Mesendoderm (in vitro differentiated cells): ENCODE measurements at regions not wholly inside any gene's neighbourhood (a gene's known extent, or its start where the extent isn't known, plus 50 kb on each side); places are given as distances from the start of the nearest gene placed in this dataset.

Experiments used
- DNase-seq: peaks from one replicate; pipeline ENCODE4 v3.0.0; 2013
- H2AK5ac ChIP-seq: 2 replicates; pipeline ENCODE4 v1.6.1; 2013; ENCODE audit warnings: low read length, inconsistent platforms
- H2BK120ac ChIP-seq: 2 replicates; pipeline ENCODE4 v1.6.1; 2013; ENCODE audit warnings: low read depth, mild to moderate bottlenecking, low read length, moderate library complexity, mixed read lengths
- H2BK15ac ChIP-seq: replicated peaks from 2 replicates; pipeline ENCODE4 v1.6.1; 2013; ENCODE audit warnings: low read depth, mild to moderate bottlenecking, moderate library complexity
- H2BK5ac ChIP-seq: 2 replicates; pipeline ENCODE4 v1.6.1; 2013; ENCODE audit warnings: low read length, inconsistent platforms
- H3K18ac ChIP-seq: 2 replicates; pipeline ENCODE4 v1.6.1; 2013; ENCODE audit warnings: mild to moderate bottlenecking, low read length, mixed read lengths
- H3K23ac ChIP-seq: one replicate; pipeline ENCODE4 v1.6.1; 2013; ENCODE audit warnings: low read length
- H3K27ac ChIP-seq: 2 replicates; pipeline ENCODE4 v1.5.1; 2013; ENCODE audit warnings: low read depth, mild to moderate bottlenecking, inconsistent platforms, low read length, moderate library complexity
- H3K27me3 ChIP-seq: 2 replicates; pipeline ENCODE4 v1.6.1; 2013; ENCODE audit warnings: low read length, control low read depth, mild to moderate bottlenecking, inconsistent platforms; ENCODE audit not compliant: insufficient read depth, poor library complexity
- H3K36me3 ChIP-seq: 2 replicates; pipeline ENCODE4 v1.6.1; 2013; ENCODE audit warnings: low read length, inconsistent platforms; ENCODE audit not compliant: control insufficient read depth, insufficient read depth
- H3K4ac ChIP-seq: one replicate; pipeline ENCODE4 v1.6.1; 2013; ENCODE audit warnings: low read depth, mild to moderate bottlenecking, low read length, moderate library complexity
- H3K4me1 ChIP-seq: 2 replicates; pipeline ENCODE4 v1.6.1; 2013; ENCODE audit warnings: low read depth, low read length, inconsistent platforms; ENCODE audit not compliant: control insufficient read depth
- H3K4me2 ChIP-seq: 2 replicates; pipeline ENCODE4 v1.6.1; 2013; ENCODE audit warnings: low read length
- H3K4me3 ChIP-seq: 2 replicates; pipeline ENCODE4 v1.5.1; 2013; ENCODE audit warnings: mild to moderate bottlenecking, low read length
- H3K56ac ChIP-seq: one replicate; pipeline ENCODE4 v1.6.1; 2013; ENCODE audit warnings: low read length
- H3K79me1 ChIP-seq: 2 replicates; pipeline ENCODE4 v1.6.1; 2013; ENCODE audit warnings: low read length, inconsistent platforms
- H3K79me2 ChIP-seq: 2 replicates; pipeline ENCODE4 v1.6.1; 2013; ENCODE audit warnings: mild to moderate bottlenecking, low read length; ENCODE audit not compliant: control insufficient read depth, insufficient read depth
- H3K9ac ChIP-seq: 2 replicates; pipeline ENCODE4 v1.6.1; 2013; ENCODE audit warnings: low read length, inconsistent platforms
- H4K5ac ChIP-seq: one replicate; pipeline ENCODE4 v1.6.1; 2013; ENCODE audit warnings: low read length
- H4K8ac ChIP-seq: one replicate; pipeline ENCODE4 v1.6.1; 2013; ENCODE audit warnings: low read depth, mild to moderate bottlenecking, control low read depth, low read length, moderate library complexity
- WGBS: extraction: QIAGEN DNeasy Blood & Tissue Kit; methylation state at CpG from one replicate; pipeline ENCODE4 v1.1.7; 2013; ENCODE audit warnings: low lambda C conversion rate, missing lambda C conversion rate; ENCODE audit not compliant: insufficient coverage; ENCODE audit errors: extremely low coverage; 5-methylcytosine and 5-hydroxymethylcytosine counted together

- H3K79me1 ChIP-seq: no peaks in the 10 kb centered on the region
- H3K27me3 ChIP-seq: no peaks in the 10 kb centered on the region
- H3K23ac ChIP-seq: no peak overlapping the region
- H3K79me2 ChIP-seq: no peaks in the 10 kb centered on the region
- H3K56ac ChIP-seq: no peak overlapping the region
- no peaks in the 10 kb centered on the region for H3K4me1 ChIP-seq
- H2BK15ac ChIP-seq: no peak overlapping the region
- no peak overlapping the region for H3K18ac ChIP-seq
- no peak overlapping the region for H2AK5ac ChIP-seq
- no peak overlapping the region for H4K5ac ChIP-seq
- DNase-seq: no peak
- H3K4me2 ChIP-seq: no peak overlapping the region
- no peak overlapping the region for H3K9ac ChIP-seq
- H3K36me3 ChIP-seq: no peaks in the 10 kb centered on the region
- no CpG with 5 or more reads among the region's 1 CpG for WGBS
- no peak overlapping the region for H2BK120ac ChIP-seq
- H3K4ac ChIP-seq: no peak overlapping the region
- no peak overlapping the region for H3K27ac ChIP-seq
- no peak overlapping the region for H3K4me3 ChIP-seq
- H2BK5ac ChIP-seq: no peak overlapping the region
- no peak overlapping the region for H4K8ac ChIP-seq
Measured at GRCh38 chr5:98581112-98581997, 192.1 kb upstream of the RGMB start.

DNA sequence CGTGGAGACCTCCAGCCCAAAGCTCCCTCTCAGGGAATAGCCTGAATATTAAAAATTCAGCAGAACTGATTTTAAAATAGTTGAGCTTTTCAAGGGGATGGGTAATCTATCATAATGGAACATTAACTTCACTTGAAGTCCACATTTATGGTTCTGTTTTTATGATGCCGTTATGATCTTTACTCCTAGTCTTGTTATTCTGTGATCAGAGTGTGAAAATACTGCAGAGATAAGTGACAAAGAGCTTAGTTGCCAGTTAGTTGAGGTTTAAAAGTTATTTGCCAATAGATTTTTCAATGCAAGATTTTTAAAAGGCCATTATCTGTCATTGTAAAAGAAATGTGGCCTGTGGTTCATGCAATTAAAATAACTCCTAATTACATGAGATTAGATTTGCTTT, 189.9 kb upstream of the RGMB start:
- H3K79me2 ChIP-seq: no peaks in the 10 kb centered on the region
- H3K23ac ChIP-seq: no peak overlapping the region
- H2BK120ac ChIP-seq: no peak overlapping the region
- no peak overlapping the region for H3K18ac ChIP-seq
- no peak overlapping the region for H4K8ac ChIP-seq
- no peak overlapping the region for H3K4me2 ChIP-seq
- no peak overlapping the region for H4K5ac ChIP-seq
- H2BK15ac ChIP-seq: no peak overlapping the region
- H3K4me1 ChIP-seq: no peaks in the 10 kb centered on the region
- no peak overlapping the region for H3K4me3 ChIP-seq
- no peak overlapping the region for H3K9ac ChIP-seq
- no peak overlapping the region for H2AK5ac ChIP-seq
- no peaks in the 10 kb centered on the region for H3K79me1 ChIP-seq
- H3K4ac ChIP-seq: no peak overlapping the region
- no peaks in the 10 kb centered on the region for H3K27me3 ChIP-seq
- H3K56ac ChIP-seq: no peak overlapping the region
- no peaks in the 10 kb centered on the region for H3K36me3 ChIP-seq
- no peak overlapping the region for H3K27ac ChIP-seq
- no peak overlapping the region for H2BK5ac ChIP-seq
- no peak for DNase-seq
- no CpG with 5 or more reads among the region's 2 CpGs for WGBS

DNA sequence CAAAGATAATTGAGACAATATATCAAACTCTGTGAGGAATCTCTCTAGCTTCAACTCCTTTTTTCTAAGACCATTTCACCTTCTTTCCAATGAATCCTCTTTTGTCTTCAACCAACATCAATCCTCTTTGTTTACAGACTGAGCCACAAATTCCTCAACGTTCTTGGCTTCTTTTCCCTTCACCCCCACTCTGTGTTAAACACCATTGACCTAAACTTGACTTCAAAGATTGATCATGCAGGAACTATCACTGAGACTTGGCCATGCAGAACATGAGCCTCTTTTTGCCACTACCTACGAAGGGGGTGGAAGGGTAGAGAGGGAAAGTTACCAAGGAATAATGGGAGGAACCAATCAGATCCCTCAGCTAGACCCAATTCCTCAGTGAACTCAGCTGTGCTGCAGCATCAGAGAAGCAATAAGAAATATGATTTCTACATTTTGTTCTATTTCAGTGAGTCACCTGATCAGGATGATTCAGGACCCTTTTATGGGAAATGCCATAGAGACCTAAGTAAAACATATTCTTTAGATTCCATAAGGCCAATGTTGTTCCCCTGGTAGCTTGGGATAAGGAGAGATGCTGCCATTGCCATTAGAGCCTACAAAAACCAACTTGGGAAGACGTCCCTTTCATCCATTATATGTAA, 187.7 kb upstream of the RGMB start:
- Histone ChIP-seq H3K79me1 (no peaks in the 10 kb centered on the region), H3K23ac (no peak overlapping the region), H3K4ac (no peak overlapping the region), H2AK5ac (no peak overlapping the region), H3K4me1 (no peaks in the 10 kb centered on the region), H3K36me3 (no peaks in the 10 kb centered on the region), H4K5ac (no peak overlapping the region), H3K4me3 (no peak overlapping the region), H3K18ac (no peak overlapping the region), H2BK5ac (no peak overlapping the region), H3K27me3 (no peaks in the 10 kb centered on the region), H4K8ac (no peak overlapping the region), H3K9ac (no peak overlapping the region), H3K79me2 (no peaks in the 10 kb centered on the region), H3K4me2 (no peak overlapping the region), H2BK120ac (no peak overlapping the region), H3K56ac (no peak overlapping the region), H3K27ac (no peak overlapping the region), H2BK15ac (no peak overlapping the region)
- DNase-seq: no peak
- WGBS: no CpG with 5 or more reads among the region's 3 CpGs

GRCh38 chr5:98586581-98586980, 186.9 kb upstream of the RGMB start:
- no peaks in the 10 kb centered on the region for H3K36me3 ChIP-seq
- H3K79me2 ChIP-seq: no peaks in the 10 kb centered on the region
- no peak overlapping the region for H3K18ac ChIP-seq
- DNase-seq: no peak
- no CpG with 5 or more reads among the region's 4 CpGs for WGBS
- H3K56ac ChIP-seq: no peak overlapping the region
- no peak overlapping the region for H3K4me3 ChIP-seq
- no peak overlapping the region for H3K4ac ChIP-seq
- H2BK120ac ChIP-seq: no peak overlapping the region
- no peaks in the 10 kb centered on the region for H3K4me1 ChIP-seq
- no peak overlapping the region for H4K8ac ChIP-seq
- H3K4me2 ChIP-seq: no peak overlapping the region
- H3K9ac ChIP-seq: no peak overlapping the region
- H2BK5ac ChIP-seq: no peak overlapping the region
- no peaks in the 10 kb centered on the region for H3K27me3 ChIP-seq
- no peak overlapping the region for H4K5ac ChIP-seq
- no peak overlapping the region for H3K23ac ChIP-seq
- no peak overlapping the region for H2BK15ac ChIP-seq
- H3K27ac ChIP-seq: no peak overlapping the region
- H2AK5ac ChIP-seq: no peak overlapping the region
- H3K79me1 ChIP-seq: no peaks in the 10 kb centered on the region

- H3K79me2 ChIP-seq: no peaks in the 10 kb centered on the region
- no peak overlapping the region for H4K8ac ChIP-seq
- no peak overlapping the region for H3K9ac ChIP-seq
- no peak overlapping the region for H2AK5ac ChIP-seq
- no peak overlapping the region for H2BK15ac ChIP-seq
- no peaks in the 10 kb centered on the region for H3K4me1 ChIP-seq
- H2BK120ac ChIP-seq: no peak overlapping the region
- H3K27ac ChIP-seq: no peak overlapping the region
- no peak overlapping the region for H2BK5ac ChIP-seq
- no peak overlapping the region for H4K5ac ChIP-seq
- H3K23ac ChIP-seq: no peak overlapping the region
- H3K4ac ChIP-seq: no peak overlapping the region
- no CpG with 5 or more reads among the region's 5 CpGs for WGBS
- no peaks in the 10 kb centered on the region for H3K27me3 ChIP-seq
- H3K79me1 ChIP-seq: no peaks in the 10 kb centered on the region
- no peak overlapping the region for H3K56ac ChIP-seq
- no peak overlapping the region for H3K4me2 ChIP-seq
- DNase-seq: no peak
- H3K36me3 ChIP-seq: no peaks in the 10 kb centered on the region
- no peak overlapping the region for H3K18ac ChIP-seq
- no peak overlapping the region for H3K4me3 ChIP-seq
Measured at GRCh38 chr5:98587166-98587565, 186.3 kb upstream of the RGMB start.
